BE2C (cell line): ENCODE measurements at regions not wholly inside any gene's neighbourhood (a gene's known extent, or its start where the extent isn't known, plus 50 kb on each side); places are given as distances from the start of the nearest gene placed in this dataset.

ENCODE experiments used
- DNase-seq: peaks from one replicate; pipeline ENCODE4 v3.0.0-alpha.2; 2020
- H3K27me3 ChIP-seq: fragments of 250-450 bp; sonication (Bioruptor Pico); 2 replicates; pipeline ENCODE4 v1.5.1; 2020; ENCODE audit warnings: mild to moderate bottlenecking
- H3K36me3 ChIP-seq: fragments of 250-450 bp; sonication (Bioruptor Pico); 2 replicates; pipeline ENCODE4 v1.5.1; 2020; ENCODE audit warnings: mild to moderate bottlenecking
- H3K4me1 ChIP-seq: fragments of 250-450 bp; sonication (Bioruptor Pico); 2 replicates; pipeline ENCODE4 v1.5.1; 2020
- H3K4me3 ChIP-seq: 2 replicates; pipeline ENCODE4 v1.5.1; 2011; ENCODE audit warnings: low read depth, low read length
- H3K9me3 ChIP-seq: fragments of 250-450 bp; sonication (Bioruptor Pico); 2 replicates; pipeline ENCODE4 v1.5.1; 2020
- CTCF ChIP-seq: IDR thresholded peaks from 2 replicates; pipeline ENCODE4 v1.5.1; 2012; ENCODE audit warnings: mild to moderate bottlenecking, low read depth, low read length

GRCh38 chrX:74225111-74225510 lies 78.9 kb upstream of the ZCCHC13 start:
- no peaks in the 10 kb centered on the region for H3K27me3 ChIP-seq
- no peak for DNase-seq
- TF ChIP-seq CTCF = no peak
- no peak overlapping the region for H3K4me3 ChIP-seq
- no peaks in the 10 kb centered on the region for H3K36me3 ChIP-seq
- H3K9me3 ChIP-seq = no peaks in the 10 kb centered on the region
- no peaks in the 10 kb centered on the region for H3K4me1 ChIP-seq

- no peak for TF ChIP-seq CTCF
Observed at GRCh38 chrX:74220277-74220676, 83.7 kb upstream of the ZCCHC13 start.

GRCh38 chrX:74218895-74219294 lies 85.1 kb upstream of the ZCCHC13 start:
- Histone ChIP-seq H3K36me3 (no peaks in the 10 kb centered on the region), H3K4me1 (no peaks in the 10 kb centered on the region), H3K4me3 (no peak overlapping the region), H3K27me3 (no peaks in the 10 kb centered on the region), H3K9me3 (no peaks in the 10 kb centered on the region)
- no peak for DNase-seq
- no peak for TF ChIP-seq CTCF

More at GRCh38 chrX:74220277-74220676, 83.7 kb upstream of the ZCCHC13 start:
- no peaks in the 10 kb centered on the region for H3K4me1 ChIP-seq
- no peaks in the 10 kb centered on the region for H3K9me3 ChIP-seq
- H3K36me3 ChIP-seq = no peaks in the 10 kb centered on the region
- no peak for DNase-seq
- no peak overlapping the region for H3K4me3 ChIP-seq
- no peaks in the 10 kb centered on the region for H3K27me3 ChIP-seq

- DNase-seq = no peak
- Histone ChIP-seq H3K27me3 (no peaks in the 10 kb centered on the region), H3K9me3 (no peaks in the 10 kb centered on the region), H3K4me1 (no peaks in the 10 kb centered on the region), H3K4me3 (no peak overlapping the region), H3K36me3 (no peaks in the 10 kb centered on the region)
- TF ChIP-seq CTCF = no peak
Observed at GRCh38 chrX:74216421-74216820, 87.6 kb upstream of the ZCCHC13 start.

DNA sequence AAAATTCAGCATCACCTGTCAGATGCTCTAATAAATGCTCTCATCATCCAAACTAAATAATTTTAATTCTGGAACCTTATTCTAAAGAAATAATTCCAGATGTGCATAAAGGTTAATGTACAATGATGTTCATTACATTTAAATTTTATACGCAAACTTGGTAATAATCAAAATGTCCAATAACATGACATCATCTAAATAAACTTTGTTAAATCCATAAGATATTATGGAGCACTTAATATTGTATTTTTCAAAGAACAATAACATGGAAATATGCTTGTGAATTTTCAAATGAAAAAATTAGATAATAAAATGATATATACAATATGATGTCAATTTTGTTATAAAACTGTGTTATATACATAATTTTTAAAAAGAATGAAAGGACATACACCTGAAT lies 92.1 kb upstream of the ZCCHC13 start:
- Histone ChIP-seq H3K27me3 (no peaks in the 10 kb centered on the region), H3K9me3 (no peaks in the 10 kb centered on the region), H3K4me3 (no peak overlapping the region), H3K36me3 (no peaks in the 10 kb centered on the region), H3K4me1 (no peaks in the 10 kb centered on the region)
- no peak for TF ChIP-seq CTCF
- DNase-seq = no peak

DNA sequence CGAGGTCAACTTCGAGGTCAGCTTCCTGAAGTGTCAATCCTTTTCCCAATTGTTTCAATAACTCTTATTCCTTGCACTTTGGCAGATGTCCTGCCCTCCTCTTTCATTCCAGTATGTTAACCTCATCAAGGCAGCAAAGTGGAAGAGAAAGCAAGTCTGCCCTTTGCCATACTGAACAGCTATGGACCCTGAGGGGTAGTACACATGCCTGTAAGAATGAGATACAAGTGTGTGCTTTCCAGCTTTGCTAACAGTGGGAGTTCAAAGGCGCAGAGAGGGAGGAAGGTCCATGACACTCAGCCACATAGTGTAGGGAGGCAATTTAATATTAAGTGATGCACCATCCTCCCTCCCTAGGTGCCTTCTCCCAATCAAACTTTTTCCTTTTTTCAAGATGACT lies 96.4 kb upstream of the ZCCHC13 start:
- Histone ChIP-seq H3K9me3 (no peaks in the 10 kb centered on the region), H3K4me3 (no peak overlapping the region), H3K27me3 (no peaks in the 10 kb centered on the region), H3K4me1 (no peaks in the 10 kb centered on the region), H3K36me3 (no peaks in the 10 kb centered on the region; the same call in 1 of the 2 replicates)
- DNase-seq = no peak
- TF ChIP-seq CTCF = no peak
